ENCODE measurements at regions not wholly inside any gene's neighbourhood (a gene's known extent, or its start where the extent isn't known, plus 50 kb on each side); places are given as distances from the start of the nearest gene placed in this dataset.

DNA sequence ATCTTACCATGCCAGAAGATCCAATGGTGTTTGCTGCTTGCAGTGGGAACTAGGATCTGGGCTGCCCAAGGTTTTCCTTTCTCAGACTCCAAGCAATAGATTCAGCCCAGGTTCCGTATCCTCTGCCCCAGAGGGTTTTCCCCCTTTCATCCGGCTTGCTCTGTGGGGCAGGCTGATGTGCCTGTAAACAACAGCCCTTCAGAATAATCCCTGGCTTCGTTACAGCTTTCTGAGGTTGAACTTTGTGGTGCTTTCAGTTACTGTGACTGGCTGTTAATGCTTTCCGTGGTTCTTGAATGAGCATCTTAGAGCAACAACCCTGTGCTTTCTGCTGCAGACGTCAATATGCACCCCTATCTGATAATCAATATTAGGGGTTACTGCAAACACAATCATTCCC lies 400.4 kb downstream of the BTBD3 start:
- no peak overlapping the region for H2AFZ ChIP-seq (ENCODE audit: insufficient read depth, low read depth, low read length, poor library complexity, severe bottlenecking)

DNA sequence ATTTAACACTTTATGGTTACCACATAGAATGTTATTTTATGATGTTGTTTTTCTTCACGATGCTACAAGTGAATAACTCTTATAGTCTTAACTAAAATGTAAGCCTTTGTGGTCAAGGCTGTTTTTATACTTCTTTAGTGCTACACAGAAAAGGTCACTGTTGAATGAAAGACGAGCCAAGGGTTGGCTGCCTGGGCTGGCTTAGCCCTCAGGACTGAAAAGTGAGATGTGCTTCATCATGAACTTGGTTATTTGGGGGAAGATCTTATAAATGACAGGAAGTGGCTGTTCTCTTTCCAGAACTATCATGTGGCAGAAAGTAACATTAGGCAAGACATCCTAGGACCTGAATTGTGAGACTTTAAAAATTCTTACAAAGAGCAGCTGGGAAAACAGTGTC lies 404.0 kb downstream of the BTBD3 start:
- POLR2A ChIA-PET = no interaction called here
- H3K79me2 ChIP-seq (ENCODE audit: control insufficient read depth, insufficient read depth, low read length) = no peaks in the 10 kb centered on the region
- H3K4me3 ChIP-seq (ENCODE audit: control extremely low read depth in 1 of 5, extremely low read depth in 1 of 5, insufficient read depth in 1 of 5, low read depth in 2 of 5, low read length in 4 of 5) = no peak overlapping the region
- Mint-ChIP-seq H3K9me3 (ENCODE audit: insufficient read depth) (peaks cover 4% of the 10 kb centered on the region), H3K27me3 (no peaks in the 10 kb centered on the region), H3K4me3 (no peak overlapping the region), H3K27ac (no peak overlapping the region), H3K4me1 (no peaks in the 10 kb centered on the region)
- CTCF ChIA-PET = no interaction called here
- H2AFZ ChIP-seq (ENCODE audit: insufficient read depth, low read depth, low read length, poor library complexity, severe bottlenecking) = no peak overlapping the region
- H3K4me1 ChIP-seq (ENCODE audit: control insufficient read depth in 2 of 2, insufficient read depth in 2 of 2, low read length in 2 of 2) = no peaks in the 10 kb centered on the region
- TF ChIP-seq EZH2 (IDR thresholded peaks at IDR 0.05; ENCODE audit: borderline replicate concordance, insufficient read depth, low read depth, low read length, poor library complexity, severe bottlenecking) = no peak
- TF ChIP-seq, protein P1, sequence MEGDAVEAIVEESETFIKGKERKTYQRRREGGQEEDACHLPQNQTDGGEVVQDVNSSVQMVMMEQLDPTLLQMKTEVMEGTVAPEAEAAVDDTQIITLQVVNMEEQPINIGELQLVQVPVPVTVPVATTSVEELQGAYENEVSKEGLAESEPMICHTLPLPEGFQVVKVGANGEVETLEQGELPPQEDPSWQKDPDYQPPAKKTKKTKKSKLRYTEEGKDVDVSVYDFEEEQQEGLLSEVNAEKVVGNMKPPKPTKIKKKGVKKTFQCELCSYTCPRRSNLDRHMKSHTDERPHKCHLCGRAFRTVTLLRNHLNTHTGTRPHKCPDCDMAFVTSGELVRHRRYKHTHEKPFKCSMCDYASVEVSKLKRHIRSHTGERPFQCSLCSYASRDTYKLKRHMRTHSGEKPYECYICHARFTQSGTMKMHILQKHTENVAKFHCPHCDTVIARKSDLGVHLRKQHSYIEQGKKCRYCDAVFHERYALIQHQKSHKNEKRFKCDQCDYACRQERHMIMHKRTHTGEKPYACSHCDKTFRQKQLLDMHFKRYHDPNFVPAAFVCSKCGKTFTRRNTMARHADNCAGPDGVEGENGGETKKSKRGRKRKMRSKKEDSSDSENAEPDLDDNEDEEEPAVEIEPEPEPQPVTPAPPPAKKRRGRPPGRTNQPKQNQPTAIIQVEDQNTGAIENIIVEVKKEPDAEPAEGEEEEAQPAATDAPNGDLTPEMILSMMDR (IDR thresholded peaks at IDR 0.05) = no peak
- no peaks in the 10 kb centered on the region for H3K36me3 ChIP-seq (replicated peaks in 1 of 2; ENCODE audit: control extremely low read depth in 1 of 2, control insufficient read depth in 1 of 2, extremely low read depth in 1 of 2, insufficient read depth in 2 of 2, low read length in 1 of 2)
- H4K20me1 ChIP-seq (ENCODE audit: control insufficient read depth, insufficient read depth, low read length, poor library complexity, severe bottlenecking) = no peaks in the 10 kb centered on the region
- intact Hi-C loops (cut with micrococcal nuclease) = no loop called here
- DNase-seq (no peak), ATAC-seq (ENCODE audit: low read depth) (no peak)
- H3K9me3 ChIP-seq (ENCODE audit: control extremely low read depth in 1 of 3, control insufficient read depth in 2 of 3, insufficient read depth in 1 of 3, low read length in 2 of 3) = no peaks in the 10 kb centered on the region
- H3K4me2 ChIP-seq (replicated peaks; ENCODE audit: low read depth, low read length, poor library complexity, severe bottlenecking) = no peak overlapping the region
- H3K9ac ChIP-seq (ENCODE audit: low read length) = no peak overlapping the region
- no peak overlapping the region for H3K27ac ChIP-seq (ENCODE audit: low read length in 2 of 2)
- no peaks in the 10 kb centered on the region for H3K27me3 ChIP-seq (replicated peaks in 1 of 4; ENCODE audit: control extremely low read depth in 1 of 4, control insufficient read depth in 3 of 4, insufficient read depth in 4 of 4, low read length in 3 of 4)
- 56% methylated on average over 1 of the region's 2 CpGs for WGBS (ENCODE audit: insufficient coverage)

More for the DNA sequence above, 400.4 kb downstream of the BTBD3 start:
- POLR2A ChIA-PET = no interaction called here
- intact Hi-C loops (cut with micrococcal nuclease) = no loop called here
- H3K27me3 Mint-ChIP-seq = no peaks in the 10 kb centered on the region
- no peaks in the 10 kb centered on the region for H3K36me3 ChIP-seq (replicated peaks in 1 of 2; ENCODE audit: control extremely low read depth in 1 of 2, control insufficient read depth in 1 of 2, extremely low read depth in 1 of 2, insufficient read depth in 2 of 2, low read length in 1 of 2)
- no peaks in the 10 kb centered on the region for H3K9me3 Mint-ChIP-seq (ENCODE audit: insufficient read depth)
- WGBS (ENCODE audit: insufficient coverage) = 76% methylated on average over 4 of the region's 5 CpGs
- H3K27me3 ChIP-seq (replicated peaks in 1 of 4; ENCODE audit: control extremely low read depth in 1 of 4, control insufficient read depth in 3 of 4, insufficient read depth in 4 of 4, low read length in 3 of 4) = no peaks in the 10 kb centered on the region
- no peak overlapping the region for H3K4me3 ChIP-seq (ENCODE audit: control extremely low read depth in 1 of 5, extremely low read depth in 1 of 5, insufficient read depth in 1 of 5, low read depth in 2 of 5, low read length in 4 of 5)
- H3K4me1 Mint-ChIP-seq = no peaks in the 10 kb centered on the region
- no peaks in the 10 kb centered on the region for H3K9me3 ChIP-seq (ENCODE audit: control extremely low read depth in 1 of 3, control insufficient read depth in 2 of 3, insufficient read depth in 1 of 3, low read length in 2 of 3)
- H3K27ac Mint-ChIP-seq = no peak overlapping the region
- no peaks in the 10 kb centered on the region for H3K79me2 ChIP-seq (ENCODE audit: control insufficient read depth, insufficient read depth, low read length)
- TF ChIP-seq EZH2 (IDR thresholded peaks at IDR 0.05; ENCODE audit: borderline replicate concordance, insufficient read depth, low read depth, low read length, poor library complexity, severe bottlenecking) = no peak
- TF ChIP-seq, protein P1 (IDR thresholded peaks at IDR 0.05) = no peak
- H3K27ac ChIP-seq (ENCODE audit: low read length in 2 of 2) = no peak overlapping the region
- no peak overlapping the region for H3K9ac ChIP-seq (ENCODE audit: low read length)
- H4K20me1 ChIP-seq (ENCODE audit: control insufficient read depth, insufficient read depth, low read length, poor library complexity, severe bottlenecking) = no peaks in the 10 kb centered on the region
- ATAC-seq (ENCODE audit: low read depth) (no peak), DNase-seq (no peak)
- no peak overlapping the region for H3K4me2 ChIP-seq (replicated peaks; ENCODE audit: low read depth, low read length, poor library complexity, severe bottlenecking)
- CTCF ChIA-PET = no interaction called here
- H3K4me1 ChIP-seq (ENCODE audit: control insufficient read depth in 2 of 2, insufficient read depth in 2 of 2, low read length in 2 of 2) = no peaks in the 10 kb centered on the region
- no peak overlapping the region for H3K4me3 Mint-ChIP-seq

Data from B cell (primary cell).